ENCODE measurements at regions not wholly inside any gene's neighbourhood (a gene's known extent, or its start where the extent isn't known, plus 50 kb on each side); places are given as distances from the start of the nearest gene placed in this dataset.

DNA sequence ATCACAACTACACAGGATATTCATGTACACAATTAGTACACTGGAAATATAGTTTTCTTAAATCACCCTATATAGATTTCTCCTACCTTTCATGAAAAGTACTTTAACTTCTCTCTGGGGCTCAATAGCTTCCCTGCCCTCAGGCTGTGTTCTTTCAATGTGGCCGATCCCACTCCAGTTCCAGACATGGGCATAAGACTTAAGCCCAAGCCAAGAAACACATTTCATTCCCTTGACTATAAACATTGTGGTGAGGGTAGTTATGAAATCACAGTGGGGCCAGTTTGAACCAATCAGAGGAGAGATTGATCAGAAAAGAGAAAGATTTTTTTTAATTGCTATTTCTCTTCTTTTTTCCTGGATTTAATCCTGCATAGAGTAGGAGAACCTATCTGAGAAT, 904.6 kb upstream of the SORCS1 start:
- WGBS = 41% methylated on average over 1 of the region's 1 CpG
- H3K36me3 ChIP-seq (ENCODE audit: control insufficient read depth in 4 of 4, insufficient read depth in 3 of 4, low read depth in 1 of 4, low read length in 3 of 4) = no peaks in the 10 kb centered on the region

DNA sequence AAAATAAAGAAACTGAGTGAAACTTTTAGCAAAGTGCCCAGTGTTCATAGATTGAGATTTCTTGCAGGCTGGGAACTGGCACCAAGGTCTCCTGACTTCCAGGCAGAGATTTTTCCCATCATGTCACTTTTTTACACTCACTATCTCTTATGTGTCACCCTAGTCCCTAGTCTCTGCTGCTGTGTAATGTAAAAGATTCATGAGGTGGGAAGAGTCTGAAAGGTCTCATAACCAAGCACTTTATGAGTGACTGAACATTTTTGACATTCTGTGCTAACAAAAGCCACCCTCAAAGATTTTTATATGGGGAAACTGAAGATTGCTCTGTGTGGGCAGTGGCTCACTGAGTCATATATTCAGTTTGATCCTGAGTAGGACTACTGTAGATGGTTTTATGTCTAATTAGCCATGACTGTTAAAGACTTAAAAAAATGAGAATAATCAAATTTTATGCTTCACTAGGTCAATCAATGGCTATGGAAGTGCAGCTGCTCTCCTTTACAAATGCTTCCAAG, 900.3 kb upstream of the SORCS1 start:
- Histone ChIP-seq H3K27me3 (ENCODE audit: control insufficient read depth in 4 of 4, insufficient read depth in 4 of 4, low read length in 3 of 4) (no peaks in the 10 kb centered on the region), H3K27ac (ENCODE audit: low read depth in 1 of 2, low read length in 2 of 2) (no peak overlapping the region), H3K36me3 (ENCODE audit: control insufficient read depth in 4 of 4, insufficient read depth in 3 of 4, low read depth in 1 of 4, low read length in 3 of 4) (no peaks in the 10 kb centered on the region), H3K9ac (ENCODE audit: low read depth in 1 of 2, low read length in 2 of 2) (no peak overlapping the region), H3K4me1 (ENCODE audit: control insufficient read depth in 4 of 4, insufficient read depth in 4 of 4, low read length in 3 of 4) (no peaks in the 10 kb centered on the region), H3K4me3 (ENCODE audit: low read depth in 1 of 3, low read length in 3 of 3) (no peak overlapping the region), H3K9me3 (ENCODE audit: control insufficient read depth in 4 of 4, low read length in 3 of 4) (no peaks in the 10 kb centered on the region)
- no peak for TF ChIP-seq YY1 (IDR thresholded peaks at IDR 0.05)
- no peak for DNase-seq (ENCODE audit: low spot score)

More for the DNA sequence above, 904.6 kb upstream of the SORCS1 start:
- H3K4me3 ChIP-seq (ENCODE audit: low read depth in 1 of 3, low read length in 3 of 3) = no peak overlapping the region
- H3K27me3 ChIP-seq (ENCODE audit: control insufficient read depth in 4 of 4, insufficient read depth in 4 of 4, low read length in 3 of 4) = no peaks in the 10 kb centered on the region
- H3K9me3 ChIP-seq (ENCODE audit: control insufficient read depth in 4 of 4, low read length in 3 of 4) = no peaks in the 10 kb centered on the region
- no peak for DNase-seq (ENCODE audit: low spot score)
- no peak for TF ChIP-seq RXRA (IDR thresholded peaks at IDR 0.05)
- TF ChIP-seq, protein P1, sequence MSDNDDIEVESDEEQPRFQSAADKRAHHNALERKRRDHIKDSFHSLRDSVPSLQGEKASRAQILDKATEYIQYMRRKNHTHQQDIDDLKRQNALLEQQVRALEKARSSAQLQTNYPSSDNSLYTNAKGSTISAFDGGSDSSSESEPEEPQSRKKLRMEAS (IDR thresholded peaks at IDR 0.05) = no peak
- TF ChIP-seq RAD21 (IDR thresholded peaks at IDR 0.05) = no peak
- TF ChIP-seq CTCF (IDR thresholded peaks at IDR 0.05; ENCODE audit: low read depth, low read length, missing input control) = no peak
- no peak for TF ChIP-seq FOXA2 (IDR thresholded peaks at IDR 0.05)
- TF ChIP-seq NR2F2 (IDR thresholded peaks at IDR 0.05) = no peak
- TF ChIP-seq GABPA (IDR thresholded peaks at IDR 0.05 in 1 of 2, conservative IDR thresholded peaks at IDR 0.05 in 1 of 2) = no peak
- TF ChIP-seq TAF1 (conservative IDR thresholded peaks at IDR 0.05) = no peak
- TF ChIP-seq JUND (IDR thresholded peaks at IDR 0.05) = no peak
- H3K27ac ChIP-seq (ENCODE audit: low read depth in 1 of 2, low read length in 2 of 2) = no peak overlapping the region
- no peak overlapping the region for H3K9ac ChIP-seq (ENCODE audit: low read depth in 1 of 2, low read length in 2 of 2)
- H3K4me1 ChIP-seq (ENCODE audit: control insufficient read depth in 4 of 4, insufficient read depth in 4 of 4, low read length in 3 of 4) = no peaks in the 10 kb centered on the region

DNA sequence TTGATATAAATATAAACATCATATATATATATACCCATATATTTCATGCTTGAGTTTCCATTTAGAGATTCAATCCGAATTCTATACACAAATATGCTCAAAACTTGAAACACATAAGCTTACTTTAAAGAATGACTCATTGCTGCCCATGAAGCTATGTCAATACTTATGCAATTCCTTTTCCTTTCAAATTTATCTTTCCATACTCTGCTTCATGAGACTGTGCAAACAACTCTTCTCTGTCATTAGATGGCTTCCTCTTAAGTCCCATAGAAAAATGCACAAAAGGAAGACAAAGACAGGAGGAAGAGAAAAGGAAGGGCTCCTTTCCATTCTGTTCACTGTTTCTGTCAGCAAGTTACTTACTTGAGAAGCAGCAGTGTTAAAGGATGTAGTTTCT, 895.7 kb upstream of the SORCS1 start:
- no peak overlapping the region for H3K4me3 ChIP-seq (ENCODE audit: low read depth in 1 of 3, low read length in 3 of 3)
- no peak overlapping the region for H3K9ac ChIP-seq (ENCODE audit: low read depth in 1 of 2, low read length in 2 of 2)
- WGBS = 53% methylated on average over 1 of the region's 1 CpG
- no peak for DNase-seq (ENCODE audit: low spot score)
- H3K27ac ChIP-seq (ENCODE audit: low read depth in 1 of 2, low read length in 2 of 2) = no peak overlapping the region
- H3K36me3 ChIP-seq (ENCODE audit: control insufficient read depth in 4 of 4, insufficient read depth in 3 of 4, low read depth in 1 of 4, low read length in 3 of 4) = no peaks in the 10 kb centered on the region
- TF ChIP-seq NR2F2 (IDR thresholded peaks at IDR 0.05) (no peak), HNF4G (IDR thresholded peaks at IDR 0.05) (no peak), RXRA (IDR thresholded peaks at IDR 0.05) (no peak), FOXA1 (IDR thresholded peaks at IDR 0.05) (no peak), ZBTB33 (IDR thresholded peaks at IDR 0.05) (no peak), JUND (IDR thresholded peaks at IDR 0.05) (no peak), YY1 (IDR thresholded peaks at IDR 0.05) (no peak), FOXA2 (IDR thresholded peaks at IDR 0.05) (no peak), HNF4A (conservative IDR thresholded peaks at IDR 0.05) (no peak), RAD21 (IDR thresholded peaks at IDR 0.05) (no peak), GABPA (IDR thresholded peaks at IDR 0.05 in 1 of 2, conservative IDR thresholded peaks at IDR 0.05 in 1 of 2) (no peak)
- TF ChIP-seq, protein P1 (IDR thresholded peaks at IDR 0.05) = no peak
- TF ChIP-seq, protein P2, sequence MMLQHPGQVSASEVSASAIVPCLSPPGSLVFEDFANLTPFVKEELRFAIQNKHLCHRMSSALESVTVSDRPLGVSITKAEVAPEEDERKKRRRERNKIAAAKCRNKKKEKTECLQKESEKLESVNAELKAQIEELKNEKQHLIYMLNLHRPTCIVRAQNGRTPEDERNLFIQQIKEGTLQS (IDR thresholded peaks at IDR 0.05) = no peak
- TF ChIP-seq, protein P3, sequence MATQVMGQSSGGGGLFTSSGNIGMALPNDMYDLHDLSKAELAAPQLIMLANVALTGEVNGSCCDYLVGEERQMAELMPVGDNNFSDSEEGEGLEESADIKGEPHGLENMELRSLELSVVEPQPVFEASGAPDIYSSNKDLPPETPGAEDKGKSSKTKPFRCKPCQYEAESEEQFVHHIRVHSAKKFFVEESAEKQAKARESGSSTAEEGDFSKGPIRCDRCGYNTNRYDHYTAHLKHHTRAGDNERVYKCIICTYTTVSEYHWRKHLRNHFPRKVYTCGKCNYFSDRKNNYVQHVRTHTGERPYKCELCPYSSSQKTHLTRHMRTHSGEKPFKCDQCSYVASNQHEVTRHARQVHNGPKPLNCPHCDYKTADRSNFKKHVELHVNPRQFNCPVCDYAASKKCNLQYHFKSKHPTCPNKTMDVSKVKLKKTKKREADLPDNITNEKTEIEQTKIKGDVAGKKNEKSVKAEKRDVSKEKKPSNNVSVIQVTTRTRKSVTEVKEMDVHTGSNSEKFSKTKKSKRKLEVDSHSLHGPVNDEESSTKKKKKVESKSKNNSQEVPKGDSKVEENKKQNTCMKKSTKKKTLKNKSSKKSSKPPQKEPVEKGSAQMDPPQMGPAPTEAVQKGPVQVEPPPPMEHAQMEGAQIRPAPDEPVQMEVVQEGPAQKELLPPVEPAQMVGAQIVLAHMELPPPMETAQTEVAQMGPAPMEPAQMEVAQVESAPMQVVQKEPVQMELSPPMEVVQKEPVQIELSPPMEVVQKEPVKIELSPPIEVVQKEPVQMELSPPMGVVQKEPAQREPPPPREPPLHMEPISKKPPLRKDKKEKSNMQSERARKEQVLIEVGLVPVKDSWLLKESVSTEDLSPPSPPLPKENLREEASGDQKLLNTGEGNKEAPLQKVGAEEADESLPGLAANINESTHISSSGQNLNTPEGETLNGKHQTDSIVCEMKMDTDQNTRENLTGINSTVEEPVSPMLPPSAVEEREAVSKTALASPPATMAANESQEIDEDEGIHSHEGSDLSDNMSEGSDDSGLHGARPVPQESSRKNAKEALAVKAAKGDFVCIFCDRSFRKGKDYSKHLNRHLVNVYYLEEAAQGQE (IDR thresholded peaks at IDR 0.05) = no peak
- no peaks in the 10 kb centered on the region for H3K27me3 ChIP-seq (ENCODE audit: control insufficient read depth in 4 of 4, insufficient read depth in 4 of 4, low read length in 3 of 4)
- no peaks in the 10 kb centered on the region for H3K9me3 ChIP-seq (ENCODE audit: control insufficient read depth in 4 of 4, low read length in 3 of 4)
- no peaks in the 10 kb centered on the region for H3K4me1 ChIP-seq (ENCODE audit: control insufficient read depth in 4 of 4, insufficient read depth in 4 of 4, low read length in 3 of 4)

Measured in liver (tissue), 8 donors.